H1 (cell line): ENCODE measurements at regions not wholly inside any gene's neighbourhood (a gene's known extent, or its start where the extent isn't known, plus 50 kb on each side); places are given as distances from the start of the nearest gene placed in this dataset.

Source experiments
- BACH1 ChIP-seq: IDR thresholded peaks from 2 replicates; pipeline ENCODE4 v1.6.1; 2012; ENCODE audit warnings: low read length, improper control_type of control experiment
- BRCA1 ChIP-seq: IDR thresholded peaks from 2 replicates; pipeline ENCODE4 v1.6.1; 2012; ENCODE audit warnings: low read depth, low read length, improper control_type of control experiment
- CBX8 ChIP-seq: fragments of 300-800, 300-1000 bp; sonication (generic); IDR thresholded peaks from 2 replicates; pipeline ENCODE4 v1.7.1; 2016; ENCODE audit warnings: low read depth, low read length, borderline replicate concordance
- CEBPB ChIP-seq: IDR thresholded peaks from 2 replicates; pipeline ENCODE4 v1.6.1; 2012; ENCODE audit warnings: low read depth, low read length
- CHD7 ChIP-seq: fragments of 300-600 bp; sonication (generic); IDR thresholded peaks from 2 replicates; pipeline ENCODE4 v1.7.1; 2012; ENCODE audit warnings: low read length, moderate library complexity, mild to moderate bottlenecking, inconsistent platforms; ENCODE audit not compliant: insufficient replicate concordance
- EP300 ChIP-seq, 2 experiments: IDR thresholded peaks; 1 replicate in 1 of 2; 2 replicates in 1 of 2; pipeline ENCODE4 v1.6.1; 2011 to 2012; ENCODE audit warnings: low read depth in 2 of 2, low read length in 2 of 2, mild to moderate bottlenecking in 2 of 2, borderline replicate concordance in 1 of 2, inconsistent platforms in 1 of 2, moderate library complexity in 1 of 2
- HDAC6 ChIP-seq: IDR thresholded peaks from one replicate; pipeline ENCODE4 v1.7.1; 2012; ENCODE audit warnings: low read depth, mild to moderate bottlenecking, inconsistent platforms, low read length, moderate library complexity
- KDM5A ChIP-seq: fragments of 200-600 bp; IDR thresholded peaks from 2 replicates; pipeline ENCODE4 v1.7.1; 2012; ENCODE audit warnings: mild to moderate bottlenecking, low read length, inconsistent platforms, mixed read lengths
- POLR2A ChIP-seq, 2 experiments: IDR thresholded peaks; 1 replicate in 1 of 2; 2 replicates in 1 of 2; pipeline ENCODE4 v1.6.1; 2011; ENCODE audit warnings: low read depth in 2 of 2, low read length in 2 of 2, mild to moderate bottlenecking in 2 of 2; ENCODE audit errors: control extremely low read depth in 1 of 2
- RFX5 ChIP-seq: IDR thresholded peaks from 2 replicates; pipeline ENCODE4 v1.6.1; 2011; ENCODE audit warnings: low read depth, low read length, improper control_type of control experiment, borderline replicate concordance
- SIRT6 ChIP-seq: IDR thresholded peaks from one replicate; pipeline ENCODE4 v1.7.1; 2012; ENCODE audit warnings: low read length, inconsistent platforms
- SP1 ChIP-seq: IDR thresholded peaks from 2 replicates; pipeline ENCODE4 v1.6.1; 2011; ENCODE audit warnings: low read depth, low read length
- SUZ12 ChIP-seq: fragments of 200-600 bp; sonication (generic); IDR thresholded peaks from 2 replicates; pipeline ENCODE4 v1.6.1; 2012; ENCODE audit warnings: mild to moderate bottlenecking, inconsistent platforms, low read length, moderate library complexity, mixed read lengths
- TAF1 ChIP-seq: IDR thresholded peaks from 2 replicates; pipeline ENCODE4 v1.6.1; 2011; ENCODE audit warnings: mild to moderate bottlenecking, low read depth, low read length
- YY1 ChIP-seq: IDR thresholded peaks from 2 replicates; pipeline ENCODE4 v1.6.1; 2011; ENCODE audit warnings: low read depth, mild to moderate bottlenecking, low read length

DNA sequence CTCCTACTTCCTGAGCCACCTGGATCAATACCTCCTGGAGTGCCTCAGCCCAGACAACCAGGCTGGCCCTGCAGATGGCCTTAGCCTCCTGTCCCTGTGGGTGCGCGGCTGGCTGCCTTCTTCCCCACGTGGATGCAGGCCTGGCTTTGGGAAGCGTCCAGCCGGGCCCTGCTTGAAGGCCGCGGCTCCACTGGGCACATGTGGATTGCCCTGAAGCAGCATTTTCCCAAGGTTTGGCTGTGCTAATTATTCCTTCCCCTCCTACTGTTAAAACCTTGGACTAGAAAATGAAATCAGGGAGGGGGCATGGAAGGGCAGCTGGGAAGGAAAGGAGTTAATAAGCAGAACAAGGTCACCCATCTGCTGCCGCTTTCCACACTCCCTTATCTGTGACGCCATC is 143.0 kb upstream of the GATA6 start (continued):
- TF ChIP-seq CHD7 (no peak), CBX8 (no peak), YY1 (no peak), POLR2A (IDR thresholded peaks at IDR 0.05; ENCODE audit: control extremely low read depth in 1 of 2, low read depth in 2 of 2, low read length in 2 of 2) (no peak), SUZ12 (no peak), KDM5A (no peak), HDAC6 (no peak), EP300 (IDR thresholded peaks at IDR 0.05; ENCODE audit: borderline replicate concordance in 1 of 2, low read depth in 2 of 2, low read length in 2 of 2) (no peak), TAF1 (no peak), SIRT6 (no peak), BACH1 (no peak), BRCA1 (no peak), SP1 (no peak), RFX5 (no peak), CEBPB (no peak)
